Neural cell (in vitro differentiated cells): ENCODE measurements at regions not wholly inside any gene's neighbourhood (a gene's known extent, or its start where the extent isn't known, plus 50 kb on each side); places are given as distances from the start of the nearest gene placed in this dataset.

ENCODE experiments used
- EZH2 ChIP-seq: fragments of 200-600, 300-800 bp; shearing (Covaris generic), sonication (generic); IDR thresholded peaks from 2 replicates; pipeline ENCODE4 v1.6.1; 2014; ENCODE audit warnings: antibody characterized with exemption, low read length, borderline replicate concordance, mild to moderate bottlenecking; ENCODE audit not compliant: insufficient read depth, poor library complexity, severe bottlenecking
- POLR2AphosphoS5 ChIP-seq: IDR thresholded peaks from 2 replicates; pipeline ENCODE4 v1.6.1; 2012
- RAD21 ChIP-seq: fragments of 450-650 bp; conservative IDR thresholded peaks from 2 replicates; pipeline ENCODE4 v1.6.1; 2014; ENCODE audit warnings: antibody characterized with exemption, mild to moderate bottlenecking, moderate library complexity
- REST ChIP-seq: IDR thresholded peaks from 2 replicates; pipeline ENCODE4 v1.6.1; 2012; ENCODE audit warnings: borderline replicate concordance
- SMC3 ChIP-seq: fragments of 450-650 bp; conservative IDR thresholded peaks from 2 replicates; pipeline ENCODE4 v1.6.1; 2014; ENCODE audit warnings: antibody characterized with exemption, mild to moderate bottlenecking, moderate library complexity; ENCODE audit not compliant: poor library complexity
- TAF1 ChIP-seq: IDR thresholded peaks from 2 replicates; pipeline ENCODE4 v1.6.1; 2012; ENCODE audit warnings: low read depth
- TF ChIP-seq, protein P1 (sequence below): fragments of 450-650 bp; IDR thresholded peaks from 2 replicates; pipeline ENCODE4 v1.5.1; 2014; ENCODE audit warnings: antibody characterized with exemption, mild to moderate bottlenecking, moderate library complexity; ENCODE audit not compliant: poor library complexity, severe bottlenecking

DNA sequence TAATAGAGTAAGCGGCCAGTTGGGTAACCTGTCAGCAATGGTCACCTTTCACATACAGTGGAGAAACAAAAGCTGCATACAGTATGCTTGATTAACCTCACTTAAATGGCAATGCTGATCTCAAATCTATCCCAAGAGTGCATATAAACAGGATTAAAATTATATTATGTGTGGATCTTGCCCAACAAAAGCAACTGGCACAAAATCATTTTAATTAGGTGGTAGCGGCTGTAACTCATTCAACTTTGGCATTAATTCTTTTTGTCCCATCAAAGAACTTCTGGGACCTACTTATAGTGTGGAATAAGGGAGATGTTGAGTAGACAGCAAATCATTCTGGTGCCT, 167.8 kb upstream of the VRK2 start:
- no peak for TF ChIP-seq POLR2AphosphoS5
- TF ChIP-seq EZH2 = no peak
- TF ChIP-seq, protein P1, sequence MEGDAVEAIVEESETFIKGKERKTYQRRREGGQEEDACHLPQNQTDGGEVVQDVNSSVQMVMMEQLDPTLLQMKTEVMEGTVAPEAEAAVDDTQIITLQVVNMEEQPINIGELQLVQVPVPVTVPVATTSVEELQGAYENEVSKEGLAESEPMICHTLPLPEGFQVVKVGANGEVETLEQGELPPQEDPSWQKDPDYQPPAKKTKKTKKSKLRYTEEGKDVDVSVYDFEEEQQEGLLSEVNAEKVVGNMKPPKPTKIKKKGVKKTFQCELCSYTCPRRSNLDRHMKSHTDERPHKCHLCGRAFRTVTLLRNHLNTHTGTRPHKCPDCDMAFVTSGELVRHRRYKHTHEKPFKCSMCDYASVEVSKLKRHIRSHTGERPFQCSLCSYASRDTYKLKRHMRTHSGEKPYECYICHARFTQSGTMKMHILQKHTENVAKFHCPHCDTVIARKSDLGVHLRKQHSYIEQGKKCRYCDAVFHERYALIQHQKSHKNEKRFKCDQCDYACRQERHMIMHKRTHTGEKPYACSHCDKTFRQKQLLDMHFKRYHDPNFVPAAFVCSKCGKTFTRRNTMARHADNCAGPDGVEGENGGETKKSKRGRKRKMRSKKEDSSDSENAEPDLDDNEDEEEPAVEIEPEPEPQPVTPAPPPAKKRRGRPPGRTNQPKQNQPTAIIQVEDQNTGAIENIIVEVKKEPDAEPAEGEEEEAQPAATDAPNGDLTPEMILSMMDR = no peak
- TF ChIP-seq TAF1 = no peak
- TF ChIP-seq RAD21 = no peak
- TF ChIP-seq SMC3 = no peak
- TF ChIP-seq REST = no peak
